ENCODE measurements at regions not wholly inside any gene's neighbourhood (a gene's known extent, or its start where the extent isn't known, plus 50 kb on each side); places are given as distances from the start of the nearest gene placed in this dataset.

DNA sequence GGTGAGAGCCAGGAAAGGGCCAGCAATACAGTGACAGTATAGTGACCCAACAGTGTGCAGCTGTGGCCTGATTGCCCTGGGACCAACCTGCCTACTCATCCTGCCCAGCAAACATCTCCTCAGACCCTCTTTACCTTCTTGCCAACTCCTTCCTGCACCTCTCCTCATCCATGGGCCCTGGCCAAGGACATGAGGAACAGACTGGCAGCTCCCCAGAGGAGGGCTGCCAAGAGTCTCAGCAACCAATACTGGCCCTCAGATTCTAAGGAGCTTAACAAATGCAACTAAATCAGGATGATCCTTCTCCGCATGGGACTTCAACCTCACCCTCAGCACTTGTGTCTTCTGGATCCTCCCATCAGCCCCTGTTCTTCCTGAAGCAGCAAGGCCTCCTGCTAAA lies 77.0 kb downstream of the RPL27A start:
- H3K79me1 ChIP-seq (ENCODE audit: low read depth, low read length): peaks cover 6% of the 10 kb centered on the region
- H3K4me2 ChIP-seq (ENCODE audit: insufficient read depth, low read length, poor library complexity, severe bottlenecking): no peak overlapping the region
- H3K9me3 ChIP-seq (replicated peaks in 1 of 2; ENCODE audit: control insufficient read depth in 2 of 2, insufficient read depth in 1 of 2, low read depth in 1 of 2, low read length in 2 of 2): no peaks in the 10 kb centered on the region
- H3K23ac ChIP-seq (ENCODE audit: low read depth, low read length, poor library complexity): no peak overlapping the region
- no peak overlapping the region for H2BK12ac ChIP-seq (ENCODE audit: low read length)
- no peak overlapping the region for H3K4ac ChIP-seq (ENCODE audit: low read length)
- no peak overlapping the region for H3K14ac ChIP-seq (ENCODE audit: low read length)
- no peak overlapping the region for H3K27ac ChIP-seq (replicated peaks; ENCODE audit: low read length)
- no peak for DNase-seq (ENCODE audit: low spot score)
- no peak overlapping the region for H3K9ac ChIP-seq (ENCODE audit: low read depth, low read length, poor library complexity)
- WGBS, 2 donors (ENCODE audit: extremely low coverage in 2 of 2, insufficient read length in 2 of 2, insufficient replicate concordance in 1 of 2): no CpG with 5 or more reads among the region's 1 CpG
- H3K4me1 ChIP-seq (ENCODE audit: control insufficient read depth in 2 of 2, insufficient read depth in 1 of 2, low read depth in 1 of 2, low read length in 2 of 2): peaks cover 7 to 17% of the 10 kb centered on the region in 2 donors
- no peak overlapping the region for H3K4me3 ChIP-seq (ENCODE audit: low read length in 2 of 2)
- H3K27me3 ChIP-seq (ENCODE audit: control insufficient read depth in 3 of 3, insufficient read depth in 3 of 3, low read depth in 1 of 3, low read length in 3 of 3): no peaks in the 10 kb centered on the region
- no peak overlapping the region for H2AFZ ChIP-seq (ENCODE audit: low read length)
- no peak overlapping the region for H4K8ac ChIP-seq (ENCODE audit: low read depth, low read length)
- H2BK5ac ChIP-seq (ENCODE audit: low read length): no peak overlapping the region
- no peak overlapping the region for H4K91ac ChIP-seq (ENCODE audit: low read depth, low read length, poor library complexity)
- no peak overlapping the region for H2BK15ac ChIP-seq (ENCODE audit: low read length)
- peaks cover 0 to 11% of the 10 kb centered on the region in 2 donors for H3K36me3 ChIP-seq (replicated peaks in 1 of 2; ENCODE audit: control insufficient read depth in 2 of 2, insufficient read depth in 2 of 2, low read length in 2 of 2)
- no peak overlapping the region for H2BK120ac ChIP-seq (ENCODE audit: low read depth, low read length)
- no peak overlapping the region for H2AK5ac ChIP-seq (ENCODE audit: low read depth, low read length)
- no peak overlapping the region for H3K18ac ChIP-seq (ENCODE audit: low read length)

DNA sequence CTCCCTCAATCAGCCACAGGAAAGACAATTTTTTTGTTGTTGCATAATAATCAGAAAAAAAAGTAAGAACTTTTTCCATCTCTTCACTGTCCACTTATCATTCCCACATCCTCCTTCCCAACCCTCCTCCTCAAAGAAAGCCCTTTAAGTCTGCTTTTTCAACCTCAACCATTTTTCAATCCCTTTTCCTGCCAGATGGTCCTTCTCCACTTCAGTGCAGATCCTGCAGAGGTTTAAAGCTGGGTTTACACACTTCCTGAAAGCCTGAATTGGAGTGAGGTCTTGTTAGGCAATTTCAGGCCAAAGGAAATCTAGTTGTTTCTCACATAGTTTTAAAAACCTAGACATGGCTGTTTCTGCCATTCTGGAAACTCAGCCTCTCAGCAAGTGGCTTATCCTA lies 78.3 kb downstream of the RPL27A start:
- Histone ChIP-seq H3K79me1 (ENCODE audit: low read depth, low read length) (peaks cover 6% of the 10 kb centered on the region), H3K36me3 (replicated peaks in 1 of 2; ENCODE audit: control insufficient read depth in 2 of 2, insufficient read depth in 2 of 2, low read length in 2 of 2) (peaks cover 0 to 10% of the 10 kb centered on the region in 2 donors), H3K18ac (ENCODE audit: low read length) (no peak overlapping the region), H2AFZ (ENCODE audit: low read length) (no peak overlapping the region), H3K27ac (replicated peaks; ENCODE audit: low read length) (no peak overlapping the region), H3K4me1 (ENCODE audit: control insufficient read depth in 2 of 2, insufficient read depth in 1 of 2, low read depth in 1 of 2, low read length in 2 of 2) (peaks cover 13 to 20% of the 10 kb centered on the region in 2 donors), H3K4me2 (ENCODE audit: insufficient read depth, low read length, poor library complexity, severe bottlenecking) (no peak overlapping the region), H3K9ac (ENCODE audit: low read depth, low read length, poor library complexity) (no peak overlapping the region), H2BK15ac (ENCODE audit: low read length) (no peak overlapping the region), H4K91ac (ENCODE audit: low read depth, low read length, poor library complexity) (no peak overlapping the region), H4K8ac (ENCODE audit: low read depth, low read length) (no peak overlapping the region), H3K14ac (ENCODE audit: low read length) (no peak overlapping the region), H3K9me3 (replicated peaks in 1 of 2; ENCODE audit: control insufficient read depth in 2 of 2, insufficient read depth in 1 of 2, low read depth in 1 of 2, low read length in 2 of 2) (no peaks in the 10 kb centered on the region), H2BK5ac (ENCODE audit: low read length) (no peak overlapping the region), H2BK12ac (ENCODE audit: low read length) (no peak overlapping the region), H2BK120ac (ENCODE audit: low read depth, low read length) (no peak overlapping the region), H3K27me3 (ENCODE audit: control insufficient read depth in 3 of 3, insufficient read depth in 3 of 3, low read depth in 1 of 3, low read length in 3 of 3) (no peaks in the 10 kb centered on the region), H2AK5ac (ENCODE audit: low read depth, low read length) (no peak overlapping the region), H3K4me3 (ENCODE audit: low read length in 2 of 2) (no peak overlapping the region), H3K23ac (ENCODE audit: low read depth, low read length, poor library complexity) (no peak overlapping the region), H3K4ac (ENCODE audit: low read length) (no peak overlapping the region)
- DNase-seq (ENCODE audit: low spot score): no peak

DNA sequence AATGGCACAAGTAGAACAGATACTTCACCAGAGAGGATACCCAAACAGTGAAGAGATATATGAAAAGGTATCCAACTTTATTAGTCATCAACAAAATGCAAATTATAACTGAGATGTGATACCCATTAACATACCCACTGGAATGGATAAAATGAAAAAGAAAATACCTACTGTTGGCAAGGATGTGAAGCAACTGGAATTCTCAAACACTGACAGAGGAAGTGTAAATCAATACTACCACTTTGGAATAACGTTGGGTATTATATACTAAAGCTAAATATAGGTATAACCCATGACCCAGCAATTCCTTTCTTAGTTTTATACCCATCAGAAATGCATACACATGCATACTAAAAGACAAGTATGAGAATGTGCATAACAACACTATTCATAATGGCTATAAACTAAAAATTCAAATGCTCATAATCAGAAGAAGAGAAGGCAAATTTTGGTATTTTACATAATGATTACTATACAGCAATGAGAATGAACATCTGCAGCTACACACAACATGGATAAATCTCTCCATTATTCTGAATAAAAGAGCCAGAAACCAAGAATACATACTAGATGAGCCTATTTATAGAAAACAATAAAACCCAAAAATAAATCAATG lies 80.6 kb downstream of the RPL27A start:
- no peak overlapping the region for H4K91ac ChIP-seq (ENCODE audit: low read depth, low read length, poor library complexity)
- no peak overlapping the region for H3K18ac ChIP-seq (ENCODE audit: low read length)
- H3K36me3 ChIP-seq (replicated peaks in 1 of 2; ENCODE audit: control insufficient read depth in 2 of 2, insufficient read depth in 2 of 2, low read length in 2 of 2): peaks cover 0 to 10% of the 10 kb centered on the region in 2 donors
- H3K79me1 ChIP-seq (ENCODE audit: low read depth, low read length): peaks cover 6% of the 10 kb centered on the region
- H3K4me2 ChIP-seq (ENCODE audit: insufficient read depth, low read length, poor library complexity, severe bottlenecking): no peak overlapping the region
- H2BK120ac ChIP-seq (ENCODE audit: low read depth, low read length): no peak overlapping the region
- no peaks in the 10 kb centered on the region for H3K9me3 ChIP-seq (replicated peaks in 1 of 2; ENCODE audit: control insufficient read depth in 2 of 2, insufficient read depth in 1 of 2, low read depth in 1 of 2, low read length in 2 of 2)
- no CpG with 5 or more reads among the region's 1 CpG for WGBS, 2 donors (ENCODE audit: extremely low coverage in 2 of 2, insufficient read length in 2 of 2, insufficient replicate concordance in 1 of 2)
- H2BK12ac ChIP-seq (ENCODE audit: low read length): no peak overlapping the region
- no peak for DNase-seq (ENCODE audit: low spot score)
- H4K8ac ChIP-seq (ENCODE audit: low read depth, low read length): no peak overlapping the region
- H2BK15ac ChIP-seq (ENCODE audit: low read length): no peak overlapping the region
- H2AFZ ChIP-seq (ENCODE audit: low read length): no peak overlapping the region
- no peak overlapping the region for H3K27ac ChIP-seq (replicated peaks; ENCODE audit: low read length)
- H3K4me1 ChIP-seq (ENCODE audit: control insufficient read depth in 2 of 2, insufficient read depth in 1 of 2, low read depth in 1 of 2, low read length in 2 of 2): peaks cover 23 to 30% of the 10 kb centered on the region in 2 donors
- no peak overlapping the region for H3K4me3 ChIP-seq (ENCODE audit: low read length in 2 of 2)
- no peaks in the 10 kb centered on the region for H3K27me3 ChIP-seq (ENCODE audit: control insufficient read depth in 3 of 3, insufficient read depth in 3 of 3, low read depth in 1 of 3, low read length in 3 of 3)
- H2AK5ac ChIP-seq (ENCODE audit: low read depth, low read length): no peak overlapping the region
- no peak overlapping the region for H3K4ac ChIP-seq (ENCODE audit: low read length)
- no peak overlapping the region for H3K23ac ChIP-seq (ENCODE audit: low read depth, low read length, poor library complexity)
- H3K14ac ChIP-seq (ENCODE audit: low read length): no peak overlapping the region
- H2BK5ac ChIP-seq (ENCODE audit: low read length): no peak overlapping the region
- H3K9ac ChIP-seq (ENCODE audit: low read depth, low read length, poor library complexity): no peak overlapping the region

DNA sequence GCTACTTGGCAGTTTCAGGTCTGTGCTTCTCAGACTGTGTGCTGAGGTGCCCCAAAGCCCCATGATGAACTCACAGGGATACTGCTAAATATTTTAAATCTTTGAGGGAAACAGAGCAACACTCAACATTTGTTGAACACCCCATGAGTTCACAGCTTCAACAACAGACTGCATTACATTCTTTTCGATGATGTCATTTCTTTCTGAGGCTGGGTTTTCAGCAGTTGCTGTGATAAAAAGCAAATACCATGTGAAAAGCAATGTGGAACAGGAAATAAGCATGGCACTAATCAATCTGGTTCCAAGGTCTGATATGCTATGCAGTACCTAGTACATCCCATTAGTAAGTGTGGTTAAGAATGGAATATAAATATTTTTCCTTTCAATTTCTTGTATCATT lies 82.7 kb downstream of the RPL27A start:
- Histone ChIP-seq H3K4ac (ENCODE audit: low read length) (no peak overlapping the region), H3K4me1 (ENCODE audit: control insufficient read depth in 2 of 2, insufficient read depth in 1 of 2, low read depth in 1 of 2, low read length in 2 of 2) (peaks cover 23 to 25% of the 10 kb centered on the region in 2 donors), H4K8ac (ENCODE audit: low read depth, low read length) (no peak overlapping the region), H4K91ac (ENCODE audit: low read depth, low read length, poor library complexity) (no peak overlapping the region), H2BK12ac (ENCODE audit: low read length) (no peak overlapping the region), H3K23ac (ENCODE audit: low read depth, low read length, poor library complexity) (no peak overlapping the region), H2AFZ (ENCODE audit: low read length) (no peak overlapping the region), H3K36me3 (replicated peaks in 1 of 2; ENCODE audit: control insufficient read depth in 2 of 2, insufficient read depth in 2 of 2, low read length in 2 of 2) (peaks cover 0 to 10% of the 10 kb centered on the region in 2 donors), H3K4me3 (ENCODE audit: low read length in 2 of 2) (no peak overlapping the region), H3K9ac (ENCODE audit: low read depth, low read length, poor library complexity) (no peak overlapping the region), H2AK5ac (ENCODE audit: low read depth, low read length) (no peak overlapping the region), H3K9me3 (replicated peaks in 1 of 2; ENCODE audit: control insufficient read depth in 2 of 2, insufficient read depth in 1 of 2, low read depth in 1 of 2, low read length in 2 of 2) (no peaks in the 10 kb centered on the region), H3K27ac (replicated peaks; ENCODE audit: low read length) (no peak overlapping the region), H2BK5ac (ENCODE audit: low read length) (no peak overlapping the region), H3K14ac (ENCODE audit: low read length) (no peak overlapping the region), H3K79me1 (ENCODE audit: low read depth, low read length) (peaks cover 3% of the 10 kb centered on the region), H2BK120ac (ENCODE audit: low read depth, low read length) (no peak overlapping the region), H2BK15ac (ENCODE audit: low read length) (no peak overlapping the region), H3K27me3 (ENCODE audit: control insufficient read depth in 3 of 3, insufficient read depth in 3 of 3, low read depth in 1 of 3, low read length in 3 of 3) (no peaks in the 10 kb centered on the region), H3K18ac (ENCODE audit: low read length) (no peak overlapping the region), H3K4me2 (ENCODE audit: insufficient read depth, low read length, poor library complexity, severe bottlenecking) (no peak overlapping the region)
- no peak for DNase-seq (ENCODE audit: low spot score)
- no CpG with 5 or more reads among the region's 1 CpG for WGBS, 2 donors (ENCODE audit: extremely low coverage in 2 of 2, insufficient read length in 2 of 2, insufficient replicate concordance in 1 of 2)
